Naive thymus-derived CD4-positive, alpha-beta T cell (primary cell): ENCODE measurements at regions not wholly inside any gene's neighbourhood (a gene's known extent, or its start where the extent isn't known, plus 50 kb on each side); places are given as distances from the start of the nearest gene placed in this dataset.
"Not testable (repeated sequence)": the region's sequence is repeated elsewhere in the genome, so short reads cannot be mapped to it uniquely, and the experiment has no call there.

Experiments used
- ATAC-seq: fragments of 150-1000 bp; cut with Tn5 transposase; 2 replicates; pipeline ENCODE4 v1.10.0; 2021; ENCODE audit warnings: mild to moderate bottlenecking, moderate library complexity
- CTCF ChIA-PET: fragments of 350-600 bp; sonication (Branson Sonifier 250); formaldehyde crosslinking; loops from one replicate; lab custom pipeline; 2021; ENCODE audit warnings: antibody characterized with exemption; lab: Charles Lee
- POLR2A ChIA-PET: fragments of 350-600 bp; sonication (Branson Sonifier 250); formaldehyde crosslinking; loops from one replicate; lab custom pipeline; 2021; ENCODE audit warnings: antibody characterized with exemption, inconsistent platforms; lab: Charles Lee
- DNase-seq, 9 donors: peaks; one replicate each; pipeline versions ENCODE4 v3.0.0 to v3.0.0-alpha.2; 2020 to 2022; ENCODE audit warnings: mixed read lengths in 1 of 9
- H3K27ac ChIP-seq: one replicate; pipeline ENCODE4 v1.7.0; 2013; ENCODE audit warnings: mild to moderate bottlenecking, low read depth, low read length, moderate library complexity
- H3K27me3 ChIP-seq, 2 donors: one replicate each; pipeline ENCODE4 v1.7.0; 2013; ENCODE audit warnings: low read length in 2 of 2, mild to moderate bottlenecking in 2 of 2, moderate library complexity in 2 of 2; ENCODE audit not compliant: control insufficient read depth in 2 of 2, insufficient read depth in 2 of 2
- H3K36me3 ChIP-seq, 3 experiments: 1 replicate in 2 of 3; 2 replicates in 1 of 3; pipeline ENCODE4 v1.7.0; 2013; ENCODE audit warnings: low read length in 3 of 3, mild to moderate bottlenecking in 3 of 3, moderate library complexity in 1 of 3; ENCODE audit not compliant: insufficient read depth in 3 of 3, control insufficient read depth in 2 of 3
- H3K4me1 ChIP-seq, 2 donors: one replicate each; pipeline ENCODE4 v1.7.0; 2013; ENCODE audit warnings: low read length in 2 of 2, mild to moderate bottlenecking in 2 of 2, moderate library complexity in 1 of 2; ENCODE audit not compliant: control insufficient read depth in 2 of 2, insufficient read depth in 2 of 2
- H3K4me3 ChIP-seq: 2 replicates; pipeline ENCODE4 v1.7.0; 2013; ENCODE audit warnings: mild to moderate bottlenecking, low read length
- H3K9me3 ChIP-seq, 3 experiments: 1 replicate in 2 of 3; 2 replicates in 1 of 3; pipeline ENCODE4 v1.7.0; 2013; ENCODE audit warnings: low read length in 3 of 3; ENCODE audit not compliant: control insufficient read depth in 2 of 3
- H3K27ac Mint-ChIP-seq, 9 donors: one replicate each; pipeline ENCODE4 v1.8.0; 2020 to 2022; ENCODE audit warnings: mixed read lengths in 9 of 9, mild to moderate bottlenecking in 8 of 9, moderate library complexity in 5 of 9, inconsistent platforms in 2 of 9
- H3K27me3 Mint-ChIP-seq, 5 donors: one replicate each; pipeline ENCODE4 v1.8.0; 2021 to 2022; ENCODE audit warnings: mixed read lengths in 5 of 5, mild to moderate bottlenecking in 1 of 5
- H3K36me3 Mint-ChIP-seq, 5 donors: one replicate each; pipeline ENCODE4 v1.8.0; 2020 to 2022; ENCODE audit warnings: mixed read lengths in 5 of 5, mild to moderate bottlenecking in 3 of 5, inconsistent platforms in 1 of 5
- H3K4me1 Mint-ChIP-seq, 7 donors: one replicate each; pipeline ENCODE4 v1.8.0; 2020 to 2022; ENCODE audit warnings: mixed read lengths in 7 of 7, mild to moderate bottlenecking in 3 of 7, inconsistent platforms in 1 of 7
- H3K4me3 Mint-ChIP-seq, 10 donors: one replicate each; pipeline ENCODE4 v1.8.0; 2020 to 2022; ENCODE audit warnings: mild to moderate bottlenecking in 10 of 10, mixed read lengths in 10 of 10, moderate library complexity in 6 of 10, inconsistent platforms in 2 of 10
- H3K9me3 Mint-ChIP-seq, 11 donors: one replicate each; pipeline ENCODE4 v1.8.0; 2020 to 2022; ENCODE audit warnings: mixed read lengths in 11 of 11, mild to moderate bottlenecking in 4 of 11, inconsistent platforms in 1 of 11, moderate library complexity in 1 of 11
- intact Hi-C, 2 donors: fragments of 100-400 bp; cut with micrococcal nuclease; formaldehyde crosslinking; loops; one replicate each; pipeline ENCODE4 v1.15.1; 2023

DNA sequence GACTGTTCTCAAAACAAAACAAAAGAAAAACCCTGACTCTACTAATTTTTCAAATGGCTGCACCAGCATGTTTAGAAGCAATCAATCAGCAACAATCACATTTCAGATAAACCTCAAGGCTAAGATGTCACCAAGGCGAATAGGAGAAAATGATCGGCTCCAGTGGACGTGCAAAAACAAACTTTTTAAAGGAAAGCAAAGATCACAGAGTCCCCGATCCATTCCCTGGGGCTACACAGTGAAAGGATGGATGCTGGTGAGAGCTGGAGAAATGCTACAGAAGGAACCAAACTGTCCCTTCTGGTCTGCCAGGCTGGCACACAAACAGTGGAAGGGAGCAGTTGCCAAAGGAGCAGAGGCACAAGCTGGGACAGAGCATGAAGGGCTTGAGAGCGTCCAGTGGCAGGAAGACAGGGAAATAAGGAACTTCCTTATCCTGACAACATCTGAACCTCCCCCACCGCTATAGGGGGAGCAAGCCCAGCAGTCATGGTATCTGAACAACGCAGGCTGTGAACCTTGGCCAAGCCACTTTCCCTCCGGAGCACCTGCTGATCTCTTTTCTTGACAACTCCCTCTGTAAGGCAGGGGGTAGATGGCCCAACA, 73.7 kb upstream of the HIVEP1 start:
- ChIA-PET CTCF (interaction anchor here (0.9 kb wide), 1 partner anchor 18 kb away, joined by 3 read pairs; no protein-coding TSS in a partner anchor), POLR2A (interaction anchor here (0.5 kb wide), 1 partner anchor 301 kb away, joined by 7 read pairs; no protein-coding TSS in a partner anchor)
- ATAC-seq (no peak), DNase-seq (no peak)
- H3K4me3 ChIP-seq, result no peak overlapping the region
- no peaks in the 10 kb centered on the region for H3K9me3 ChIP-seq
- intact Hi-C loops, result loop anchor here in 1 of 2 donors (2.0 kb wide), 1 partner anchor 70 kb away; no protein-coding TSS in a partner anchor
- no peaks in the 10 kb centered on the region for H3K36me3 ChIP-seq
- Mint-ChIP-seq H3K9me3 (peaks cover 0 to 5% (median 0%) of the 10 kb centered on the region in 11 donors), H3K27ac (no peak overlapping the region), H3K4me3 (no peak overlapping the region), H3K4me1 (peaks cover 0 to 11% (median 7%) of the 10 kb centered on the region in 7 donors), H3K36me3 (no peaks in the 10 kb centered on the region), H3K27me3 (no peaks in the 10 kb centered on the region)
- H3K27ac ChIP-seq, result no peak overlapping the region
- H3K27me3 ChIP-seq, result no peaks in the 10 kb centered on the region
- no peaks in the 10 kb centered on the region for H3K4me1 ChIP-seq

DNA sequence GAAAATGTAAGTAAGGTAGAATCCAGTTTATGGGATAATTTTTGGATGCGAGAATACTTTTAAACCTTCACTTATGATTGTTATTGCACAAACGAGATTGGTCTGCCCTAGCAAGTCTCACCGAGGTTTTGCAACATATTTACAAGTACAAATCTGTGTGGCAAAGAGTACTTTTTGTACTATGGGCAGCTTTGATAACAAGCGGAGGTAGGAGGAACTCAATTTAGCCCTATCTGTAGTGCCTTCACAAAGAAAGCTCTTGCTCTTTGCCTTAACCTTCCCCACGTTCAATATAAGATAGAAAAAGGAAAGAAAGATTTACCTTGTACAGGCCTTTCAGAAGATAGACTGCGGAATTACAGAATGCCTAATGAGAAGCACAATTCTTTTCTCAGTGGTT, 77.5 kb upstream of the HIVEP1 start:
- Histone ChIP-seq H3K27ac (no peak overlapping the region), H3K9me3 (no peaks in the 10 kb centered on the region), H3K36me3 (no peaks in the 10 kb centered on the region), H3K4me1 (no peaks in the 10 kb centered on the region), H3K27me3 (no peaks in the 10 kb centered on the region), H3K4me3 (no peak overlapping the region)
- Mint-ChIP-seq H3K27me3 (no peaks in the 10 kb centered on the region), H3K27ac (no peak overlapping the region), H3K4me1 (peaks cover 0 to 4% (median 0%) of the 10 kb centered on the region in 7 donors), H3K4me3 (no peak overlapping the region), H3K9me3 (peaks cover 0 to 5% (median 0%) of the 10 kb centered on the region in 11 donors), H3K36me3 (no peaks in the 10 kb centered on the region)
- no peak for ATAC-seq
- intact Hi-C loops, result no loop called here
- ChIA-PET CTCF (no interaction called here), POLR2A (no interaction called here)
- DNase-seq, result no peak

DNA sequence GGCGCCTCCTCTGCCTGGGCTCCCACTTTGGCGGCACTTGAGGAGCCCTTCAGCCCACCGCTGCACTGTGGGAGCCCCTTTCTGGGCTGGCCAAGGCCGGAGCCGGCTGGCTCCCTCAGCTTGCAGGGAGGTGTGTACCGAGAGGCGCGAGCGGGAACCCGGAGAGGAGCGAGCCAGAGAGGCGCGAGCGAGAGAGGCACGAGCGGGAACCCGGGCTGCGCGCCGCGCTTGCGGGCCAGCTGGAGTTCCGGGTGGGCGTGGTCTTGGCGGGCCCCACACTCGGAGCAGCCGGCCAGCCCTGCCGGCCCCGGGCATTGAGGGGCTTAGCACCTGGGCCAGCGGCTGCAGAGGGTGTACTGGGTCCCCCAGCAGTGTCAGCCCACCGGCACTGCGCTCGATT, 79.2 kb upstream of the HIVEP1 start:
- ATAC-seq, H3K27me3 Mint-ChIP-seq, H3K4me1 Mint-ChIP-seq, CTCF ChIA-PET, DNase-seq, H3K27me3 ChIP-seq, H3K27ac Mint-ChIP-seq, H3K4me3 Mint-ChIP-seq, H3K36me3 ChIP-seq, H3K36me3 Mint-ChIP-seq, H3K4me3 ChIP-seq, H3K9me3 Mint-ChIP-seq, POLR2A ChIA-PET, H3K9me3 ChIP-seq, H3K27ac ChIP-seq, H3K4me1 ChIP-seq, intact Hi-C loops: not testable (repeated sequence)

DNA sequence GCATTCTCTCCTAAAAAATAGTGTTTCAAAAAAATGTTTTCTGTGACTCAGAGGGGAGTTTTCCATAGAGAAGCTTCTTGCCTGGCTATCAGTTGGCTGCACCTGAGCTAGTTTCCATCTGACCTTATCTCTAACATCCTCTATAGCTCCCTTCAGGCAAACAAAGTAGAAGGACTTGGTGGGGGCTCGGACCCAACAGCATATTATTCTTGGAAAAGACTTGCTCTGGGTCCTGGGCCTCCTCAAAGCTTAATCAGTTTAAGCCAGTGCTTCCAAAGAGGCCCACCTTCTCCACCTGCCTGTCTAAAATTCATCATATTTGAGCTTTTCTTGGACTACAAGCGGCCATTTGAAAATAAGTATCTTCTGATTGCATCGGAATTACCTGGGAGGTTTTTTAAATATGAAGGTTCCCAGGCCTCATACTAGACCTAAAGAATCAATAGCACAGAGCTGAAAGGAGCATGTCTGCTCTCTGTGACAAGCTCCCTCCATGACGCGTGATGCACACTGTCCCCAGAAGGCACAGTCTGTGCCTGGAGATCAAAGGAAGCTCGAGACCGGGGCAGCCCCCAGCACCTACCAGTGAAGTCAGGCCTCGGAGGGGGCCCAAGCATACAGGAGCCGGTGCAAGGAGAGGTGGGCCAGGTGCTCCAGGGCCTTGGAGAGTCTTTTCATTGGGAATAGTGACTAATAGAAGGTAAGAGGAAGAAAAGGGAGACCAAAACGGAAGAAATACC, 80.6 kb upstream of the HIVEP1 start:
- H3K4me3 ChIP-seq, result no peak overlapping the region
- H3K27ac Mint-ChIP-seq, result peak overlapping the region in 1 of 9 donors; percentile 1
- no peak overlapping the region for H3K27ac ChIP-seq

DNA sequence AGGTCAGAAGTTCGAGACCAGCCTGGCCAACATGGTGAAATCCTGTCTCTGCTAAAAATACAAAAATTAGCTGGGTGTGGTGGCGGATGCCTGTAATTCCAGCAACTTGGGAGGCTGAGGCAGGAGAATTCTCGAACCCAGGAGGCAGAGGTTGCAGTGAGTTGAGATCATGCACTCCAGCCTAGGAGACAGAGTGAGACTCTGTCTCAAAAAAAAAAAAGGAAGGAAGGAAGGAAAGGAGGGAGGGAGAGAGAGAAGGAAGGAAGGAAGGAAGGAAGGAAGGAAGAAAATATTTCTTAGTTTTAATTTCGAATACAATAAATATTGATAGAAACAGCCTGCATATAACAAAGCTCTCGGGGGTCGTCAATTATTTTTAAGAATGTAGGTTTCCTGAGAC, 81.3 kb upstream of the HIVEP1 start:
- H3K36me3 ChIP-seq, H3K27me3 Mint-ChIP-seq, H3K27me3 ChIP-seq, POLR2A ChIA-PET, H3K4me3 ChIP-seq, H3K4me1 ChIP-seq, intact Hi-C loops, DNase-seq, ATAC-seq, H3K9me3 ChIP-seq, H3K9me3 Mint-ChIP-seq, H3K4me3 Mint-ChIP-seq, H3K27ac ChIP-seq, H3K36me3 Mint-ChIP-seq, H3K4me1 Mint-ChIP-seq: not testable (repeated sequence)
- H3K27ac Mint-ChIP-seq, result peak overlapping the region in 1 of 9 donors; percentile 33
- CTCF ChIA-PET, result interaction anchor here (0.6 kb wide), 1 partner anchor 144 kb away, joined by 3 read pairs; no protein-coding TSS in a partner anchor

More for the DNA sequence above, 80.6 kb upstream of the HIVEP1 start:
- Mint-ChIP-seq H3K36me3 (no peaks in the 10 kb centered on the region), H3K4me1 (peaks cover 0 to 6% (median under 1%) of the 10 kb centered on the region in 7 donors), H3K9me3 (peaks cover 0 to 5% (median 0%) of the 10 kb centered on the region in 11 donors), H3K4me3 (no peak overlapping the region), H3K27me3 (peaks cover 0 to 3% (median 0%) of the 10 kb centered on the region in 5 donors)
- CTCF ChIA-PET, result interaction anchor here (0.6 kb wide), 1 partner anchor 145 kb away, joined by 3 read pairs; no protein-coding TSS in a partner anchor
- no peak for ATAC-seq
- POLR2A ChIA-PET, result no interaction called here
- no peak for DNase-seq
- Histone ChIP-seq H3K36me3 (no peaks in the 10 kb centered on the region), H3K27me3 (no peaks in the 10 kb centered on the region), H3K4me1 (no peaks in the 10 kb centered on the region), H3K9me3 (no peaks in the 10 kb centered on the region)
- intact Hi-C loops, result no loop called here

DNA sequence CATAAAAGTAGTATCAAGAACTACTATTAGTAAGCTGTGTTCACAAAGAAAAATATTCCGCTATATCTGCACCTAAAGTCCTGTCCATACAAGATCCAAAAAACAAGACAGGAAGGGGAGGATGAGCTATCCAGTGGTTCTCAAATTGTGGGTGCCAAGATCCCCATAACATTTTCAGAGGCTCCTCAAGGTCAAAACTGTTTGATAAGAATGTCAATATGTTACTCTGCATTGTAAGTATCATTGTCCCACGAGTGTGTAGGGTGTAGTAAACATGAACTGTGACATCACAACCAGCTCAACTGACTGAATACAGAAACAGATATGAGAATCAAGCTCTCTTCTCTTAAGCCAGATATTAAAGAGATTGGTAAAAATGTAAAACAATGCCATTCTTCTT, 81.9 kb upstream of the HIVEP1 start:
- Mint-ChIP-seq H3K27me3 (peaks cover 0 to 3% (median 0%) of the 10 kb centered on the region in 5 donors), H3K36me3 (no peaks in the 10 kb centered on the region), H3K4me3 (no peak overlapping the region), H3K27ac (no peak overlapping the region), H3K9me3 (peaks cover 0 to 3% (median 0%) of the 10 kb centered on the region in 11 donors), H3K4me1 (peaks cover 0 to 11% (median 2%) of the 10 kb centered on the region in 7 donors)
- H3K36me3 ChIP-seq, result no peaks in the 10 kb centered on the region
- H3K4me1 ChIP-seq, result no peaks in the 10 kb centered on the region
- no peak for ATAC-seq
- no peak overlapping the region for H3K27ac ChIP-seq
- no peaks in the 10 kb centered on the region for H3K27me3 ChIP-seq
- H3K4me3 ChIP-seq, result no peak overlapping the region
- intact Hi-C loops, result no loop called here
- ChIA-PET CTCF (no interaction called here), POLR2A (no interaction called here)
- H3K9me3 ChIP-seq, result no peaks in the 10 kb centered on the region
- no peak for DNase-seq
